ENCODE measurements at regions not wholly inside any gene's neighbourhood (a gene's known extent, or its start where the extent isn't known, plus 50 kb on each side); places are given as distances from the start of the nearest gene placed in this dataset.

DNA sequence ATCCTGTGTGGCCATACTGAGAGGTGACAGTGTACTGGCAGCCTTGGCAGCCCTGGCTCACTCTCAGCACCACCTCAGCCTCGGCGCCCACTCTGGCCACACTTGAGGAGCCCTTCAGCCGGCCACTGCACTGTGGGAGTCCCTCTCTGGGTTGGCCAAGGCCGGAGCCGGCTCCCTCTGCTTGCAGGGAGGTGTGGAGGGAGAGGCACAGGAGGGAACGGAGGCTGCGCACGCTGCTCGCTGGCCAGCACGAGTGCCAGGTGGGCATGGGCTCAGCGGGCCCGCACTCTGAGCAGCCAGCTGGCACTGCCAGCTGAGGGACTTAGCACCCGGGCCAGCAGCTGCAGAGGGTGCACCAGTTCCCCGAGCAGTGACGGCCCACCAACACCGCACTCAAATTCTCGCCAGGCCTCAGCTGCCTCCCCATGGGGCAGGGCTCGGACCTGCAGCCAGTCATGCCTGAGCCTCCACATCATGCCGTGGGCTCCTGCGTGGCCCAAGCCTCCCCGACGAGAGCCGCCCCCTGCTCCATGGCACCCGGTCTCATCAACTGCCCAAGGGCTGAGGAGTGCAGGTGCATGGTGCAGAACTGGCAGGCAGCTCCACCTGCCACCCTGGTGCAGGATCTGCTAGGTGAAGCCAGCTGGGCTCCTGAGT, 184.4 kb upstream of the TOX3 start:
- DNase-seq (no peak), ATAC-seq (no peak)
- H3K36me3 ChIP-seq, result no peaks in the 10 kb centered on the region
- H3K9me3 ChIP-seq, result no peaks in the 10 kb centered on the region
- TF ChIP-seq POLR2A (IDR thresholded peaks at IDR 0.05), result no peak
- TF ChIP-seq, protein P1, sequence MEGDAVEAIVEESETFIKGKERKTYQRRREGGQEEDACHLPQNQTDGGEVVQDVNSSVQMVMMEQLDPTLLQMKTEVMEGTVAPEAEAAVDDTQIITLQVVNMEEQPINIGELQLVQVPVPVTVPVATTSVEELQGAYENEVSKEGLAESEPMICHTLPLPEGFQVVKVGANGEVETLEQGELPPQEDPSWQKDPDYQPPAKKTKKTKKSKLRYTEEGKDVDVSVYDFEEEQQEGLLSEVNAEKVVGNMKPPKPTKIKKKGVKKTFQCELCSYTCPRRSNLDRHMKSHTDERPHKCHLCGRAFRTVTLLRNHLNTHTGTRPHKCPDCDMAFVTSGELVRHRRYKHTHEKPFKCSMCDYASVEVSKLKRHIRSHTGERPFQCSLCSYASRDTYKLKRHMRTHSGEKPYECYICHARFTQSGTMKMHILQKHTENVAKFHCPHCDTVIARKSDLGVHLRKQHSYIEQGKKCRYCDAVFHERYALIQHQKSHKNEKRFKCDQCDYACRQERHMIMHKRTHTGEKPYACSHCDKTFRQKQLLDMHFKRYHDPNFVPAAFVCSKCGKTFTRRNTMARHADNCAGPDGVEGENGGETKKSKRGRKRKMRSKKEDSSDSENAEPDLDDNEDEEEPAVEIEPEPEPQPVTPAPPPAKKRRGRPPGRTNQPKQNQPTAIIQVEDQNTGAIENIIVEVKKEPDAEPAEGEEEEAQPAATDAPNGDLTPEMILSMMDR (IDR thresholded peaks at IDR 0.05 in 4 of 5, conservative IDR thresholded peaks at IDR 0.05 in 1 of 5), result no peak
- no peaks in the 10 kb centered on the region for H3K27me3 ChIP-seq
- H3K4me1 ChIP-seq, result no peaks in the 10 kb centered on the region
- in situ Hi-C loops (cut with MboI; ENCODE audit: low sequenced_read_pairs in 4 of 4) (loop anchor here in 1 of 4 donors (25.0 kb wide), 1 partner anchor 106 kb away; no protein-coding TSS in a partner anchor), intact Hi-C loops (cut with DNase I; ENCODE audit: low total_unique reads) (no loop called here)
- no peak overlapping the region for H3K4me3 ChIP-seq
- H3K27ac ChIP-seq, result no peak overlapping the region

DNA sequence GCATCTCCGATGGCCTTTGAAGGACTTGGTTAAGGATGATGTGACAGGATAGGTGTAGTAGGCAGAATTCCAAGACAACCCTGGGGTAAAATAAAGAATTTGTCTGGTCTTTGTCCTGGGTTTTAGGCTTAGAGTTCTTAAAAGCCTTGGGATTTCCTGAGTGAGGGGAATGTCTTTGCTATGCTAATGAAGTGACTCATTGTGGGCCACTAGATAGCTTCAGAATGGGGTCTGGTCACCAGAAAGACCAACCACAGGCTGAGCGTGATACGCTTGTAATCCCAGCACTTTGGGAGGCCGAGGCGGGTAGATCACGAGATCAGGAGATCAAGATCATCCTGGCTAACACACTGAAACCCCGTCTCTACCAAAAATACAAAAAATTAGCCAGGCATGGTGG, 182.8 kb upstream of the TOX3 start:
- DNase-seq, result no peak
- Histone ChIP-seq H3K27me3 (no peaks in the 10 kb centered on the region), H3K9me3 (no peaks in the 10 kb centered on the region), H3K4me3 (no peak overlapping the region), H3K36me3 (no peaks in the 10 kb centered on the region), H3K27ac (no peak overlapping the region), H3K4me1 (no peaks in the 10 kb centered on the region)
- ATAC-seq, result no peak
- in situ Hi-C loops (cut with MboI; ENCODE audit: low sequenced_read_pairs in 4 of 4), result loop anchor here in 1 of 4 donors (25.0 kb wide), 1 partner anchor 108 kb away; no protein-coding TSS in a partner anchor
- intact Hi-C loops (cut with DNase I; ENCODE audit: low total_unique reads), result no loop called here
- no peak for TF ChIP-seq POLR2A (IDR thresholded peaks at IDR 0.05)
- TF ChIP-seq, protein P1 (IDR thresholded peaks at IDR 0.05 in 4 of 5, conservative IDR thresholded peaks at IDR 0.05 in 1 of 5), result no peak

DNA sequence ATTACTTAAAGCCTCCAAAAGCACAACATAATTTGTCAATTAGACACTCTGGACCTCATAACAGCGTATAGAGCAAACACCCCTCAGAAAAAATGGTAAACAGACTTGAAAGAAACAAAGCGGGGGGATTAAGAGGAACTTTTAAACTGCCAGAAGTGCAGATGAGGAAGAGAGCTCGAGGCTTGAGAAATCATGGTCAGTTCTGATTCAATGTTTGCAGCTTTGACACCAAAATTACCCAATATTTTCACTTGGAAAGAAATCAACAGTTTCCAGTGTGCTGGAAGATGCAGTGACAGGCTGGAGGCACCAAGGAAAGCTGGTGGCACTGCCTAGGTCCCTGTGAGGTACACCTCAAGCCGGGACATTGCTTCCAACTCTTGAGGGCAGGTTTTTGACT, 180.9 kb upstream of the TOX3 start:
- ATAC-seq, result no peak
- H3K27ac ChIP-seq, result no peak overlapping the region
- no peaks in the 10 kb centered on the region for H3K4me1 ChIP-seq
- in situ Hi-C loops (cut with MboI; ENCODE audit: low sequenced_read_pairs in 4 of 4), result loop anchor here in 1 of 4 donors (25.0 kb wide), 1 partner anchor 109 kb away; no protein-coding TSS in a partner anchor
- no peak overlapping the region for H3K4me3 ChIP-seq
- TF ChIP-seq, protein P1 (IDR thresholded peaks at IDR 0.05 in 4 of 5, conservative IDR thresholded peaks at IDR 0.05 in 1 of 5), result no peak
- no peak for TF ChIP-seq POLR2A (IDR thresholded peaks at IDR 0.05)
- intact Hi-C loops (cut with DNase I; ENCODE audit: low total_unique reads), result no loop called here
- no peaks in the 10 kb centered on the region for H3K27me3 ChIP-seq
- H3K9me3 ChIP-seq, result no peaks in the 10 kb centered on the region
- H3K36me3 ChIP-seq, result no peaks in the 10 kb centered on the region
- DNase-seq, result no peak

DNA sequence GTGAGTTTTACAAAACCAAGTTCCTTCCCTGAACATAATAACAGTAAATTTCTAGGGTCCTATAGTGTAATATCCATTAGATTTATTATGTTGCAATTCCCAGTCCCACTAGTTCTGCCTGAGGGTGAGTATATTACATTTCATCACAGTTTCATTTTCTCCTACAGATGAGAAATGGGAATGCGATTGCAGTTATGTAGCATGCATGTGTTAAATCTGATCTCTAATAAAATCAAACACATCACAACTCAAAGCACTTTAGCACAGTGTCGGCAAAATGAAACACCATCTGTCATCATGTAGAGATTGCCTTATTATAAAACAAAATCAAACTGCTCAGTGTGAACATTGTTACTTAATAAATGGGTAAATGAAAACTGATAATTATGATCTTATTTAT, 180.5 kb upstream of the TOX3 start:
- in situ Hi-C loops (cut with MboI; ENCODE audit: low sequenced_read_pairs in 4 of 4) (loop anchor here in 1 of 4 donors (25.0 kb wide), 1 partner anchor 110 kb away; no protein-coding TSS in a partner anchor), intact Hi-C loops (cut with DNase I; ENCODE audit: low total_unique reads) (no loop called here)
- H3K4me3 ChIP-seq, result no peak overlapping the region
- H3K27ac ChIP-seq, result no peak overlapping the region
- DNase-seq (no peak), ATAC-seq (no peak)
- no peaks in the 10 kb centered on the region for H3K36me3 ChIP-seq
- H3K27me3 ChIP-seq, result no peaks in the 10 kb centered on the region
- H3K9me3 ChIP-seq, result no peaks in the 10 kb centered on the region
- no peaks in the 10 kb centered on the region for H3K4me1 ChIP-seq
- TF ChIP-seq, protein P1 (IDR thresholded peaks at IDR 0.05 in 4 of 5, conservative IDR thresholded peaks at IDR 0.05 in 1 of 5), result no peak
- TF ChIP-seq POLR2A (IDR thresholded peaks at IDR 0.05), result no peak
